ENCODE measurements at regions not wholly inside any gene's neighbourhood (a gene's known extent, or its start where the extent isn't known, plus 50 kb on each side); places are given as distances from the start of the nearest gene placed in this dataset.
A peak's percentile ranks its signal among the peaks of the same experiment; 100 is the strongest.

DNA sequence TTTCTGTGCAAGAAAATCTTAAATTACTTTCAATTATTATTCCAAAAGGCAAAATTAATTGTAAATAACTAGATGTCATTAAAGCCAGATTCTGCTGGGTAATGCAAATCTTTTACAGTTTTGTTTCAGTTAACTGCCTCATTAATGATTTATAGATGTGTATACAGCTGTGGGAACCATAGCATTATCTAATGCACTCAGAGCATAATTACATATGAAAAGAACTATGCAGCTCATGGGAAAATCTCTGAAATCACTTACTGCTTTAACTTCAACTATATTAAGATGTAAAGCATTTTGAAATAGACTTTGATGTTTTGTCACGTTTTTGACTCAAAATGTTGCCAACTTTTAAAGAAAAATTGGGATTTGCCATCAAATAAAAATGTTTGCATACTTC lies 630.3 kb upstream of the KLHL4 start:
- DNase-seq (no peak), ATAC-seq (ENCODE audit: low read depth in 2 of 2) (no peak)
- H3K27me3 Mint-ChIP-seq, result no peaks in the 10 kb centered on the region
- peaks cover 0 to 4% (median 0%) of the 10 kb centered on the region in 7 donors for H3K9me3 Mint-ChIP-seq
- Histone ChIP-seq H3K4me3 (ENCODE audit: low read depth, low read length) (no peak overlapping the region), H3K27me3 (ENCODE audit: control insufficient read depth, insufficient read depth, low read length) (no peaks in the 10 kb centered on the region), H3K9me3 (ENCODE audit: control insufficient read depth in 2 of 2, low read length in 2 of 2) (no peaks in the 10 kb centered on the region), H3K4me1 (ENCODE audit: control insufficient read depth, insufficient read depth, low read length, poor library complexity, severe bottlenecking) (no peaks in the 10 kb centered on the region), H3K36me3 (ENCODE audit: control insufficient read depth, insufficient read depth, low read length) (no peaks in the 10 kb centered on the region), H3K27ac (ENCODE audit: insufficient read depth, low read length, poor library complexity, severe bottlenecking) (no peak overlapping the region)
- peaks cover 0 to 5% (median 0%) of the 10 kb centered on the region in 4 donors for H3K4me1 Mint-ChIP-seq
- H3K4me3 Mint-ChIP-seq, result no peak overlapping the region
- no peaks in the 10 kb centered on the region for H3K36me3 Mint-ChIP-seq
- H3K27ac Mint-ChIP-seq, result no peak overlapping the region

GRCh38 chrX:86910027-86910426 lies 607.6 kb upstream of the KLHL4 start:
- Mint-ChIP-seq H3K27ac (no peak overlapping the region), H3K27me3 (no peaks in the 10 kb centered on the region), H3K4me3 (no peak overlapping the region), H3K36me3 (no peaks in the 10 kb centered on the region), H3K4me1 (no peaks in the 10 kb centered on the region), H3K9me3 (peaks cover 0 to 7% (median 0%) of the 10 kb centered on the region in 7 donors)
- no peaks in the 10 kb centered on the region for H3K27me3 ChIP-seq (ENCODE audit: control insufficient read depth, insufficient read depth, low read length)
- H3K9me3 ChIP-seq (ENCODE audit: control insufficient read depth in 2 of 2, low read length in 2 of 2), result no peaks in the 10 kb centered on the region
- H3K4me3 ChIP-seq (ENCODE audit: low read depth, low read length), result no peak overlapping the region
- H3K4me1 ChIP-seq (ENCODE audit: control insufficient read depth, insufficient read depth, low read length, poor library complexity, severe bottlenecking), result no peaks in the 10 kb centered on the region
- DNase-seq, result no peak
- ATAC-seq (ENCODE audit: low read depth in 2 of 2), result no peak
- H3K36me3 ChIP-seq (ENCODE audit: control insufficient read depth, insufficient read depth, low read length), result no peaks in the 10 kb centered on the region
- H3K27ac ChIP-seq (ENCODE audit: insufficient read depth, low read length, poor library complexity, severe bottlenecking), result no peak overlapping the region

- ATAC-seq (ENCODE audit: low read depth in 2 of 2), result no peak
- Mint-ChIP-seq H3K27me3 (no peaks in the 10 kb centered on the region), H3K4me1 (no peaks in the 10 kb centered on the region), H3K27ac (no peak overlapping the region), H3K4me3 (no peak overlapping the region), H3K9me3 (peaks cover 0 to 8% (median 0%) of the 10 kb centered on the region in 7 donors), H3K36me3 (no peaks in the 10 kb centered on the region)
- H3K4me3 ChIP-seq (ENCODE audit: low read depth, low read length), result no peak overlapping the region
- H3K27me3 ChIP-seq (ENCODE audit: control insufficient read depth, insufficient read depth, low read length), result no peaks in the 10 kb centered on the region
- no peaks in the 10 kb centered on the region for H3K36me3 ChIP-seq (ENCODE audit: control insufficient read depth, insufficient read depth, low read length)
- H3K4me1 ChIP-seq (ENCODE audit: control insufficient read depth, insufficient read depth, low read length, poor library complexity, severe bottlenecking), result no peaks in the 10 kb centered on the region
- no peak overlapping the region for H3K27ac ChIP-seq (ENCODE audit: insufficient read depth, low read length, poor library complexity, severe bottlenecking)
- H3K9me3 ChIP-seq (ENCODE audit: control insufficient read depth in 2 of 2, low read length in 2 of 2), result no peaks in the 10 kb centered on the region
- no peak for DNase-seq
Measured at GRCh38 chrX:86910602-86911311, 606.8 kb upstream of the KLHL4 start.

GRCh38 chrX:86914569-86914968 lies 603.0 kb upstream of the KLHL4 start:
- Mint-ChIP-seq H3K36me3 (no peaks in the 10 kb centered on the region), H3K4me1 (no peaks in the 10 kb centered on the region), H3K27ac (no peak overlapping the region), H3K27me3 (no peaks in the 10 kb centered on the region), H3K9me3 (peaks cover 0 to 4% (median 0%) of the 10 kb centered on the region in 7 donors), H3K4me3 (no peak overlapping the region)
- Histone ChIP-seq H3K36me3 (ENCODE audit: control insufficient read depth, insufficient read depth, low read length) (no peaks in the 10 kb centered on the region), H3K4me3 (ENCODE audit: low read depth, low read length) (no peak overlapping the region), H3K9me3 (ENCODE audit: control insufficient read depth in 2 of 2, low read length in 2 of 2) (no peaks in the 10 kb centered on the region), H3K27me3 (ENCODE audit: control insufficient read depth, insufficient read depth, low read length) (no peaks in the 10 kb centered on the region), H3K4me1 (ENCODE audit: control insufficient read depth, insufficient read depth, low read length, poor library complexity, severe bottlenecking) (no peaks in the 10 kb centered on the region), H3K27ac (ENCODE audit: insufficient read depth, low read length, poor library complexity, severe bottlenecking) (no peak overlapping the region)
- DNase-seq (no peak), ATAC-seq (ENCODE audit: low read depth in 2 of 2) (no peak)

DNA sequence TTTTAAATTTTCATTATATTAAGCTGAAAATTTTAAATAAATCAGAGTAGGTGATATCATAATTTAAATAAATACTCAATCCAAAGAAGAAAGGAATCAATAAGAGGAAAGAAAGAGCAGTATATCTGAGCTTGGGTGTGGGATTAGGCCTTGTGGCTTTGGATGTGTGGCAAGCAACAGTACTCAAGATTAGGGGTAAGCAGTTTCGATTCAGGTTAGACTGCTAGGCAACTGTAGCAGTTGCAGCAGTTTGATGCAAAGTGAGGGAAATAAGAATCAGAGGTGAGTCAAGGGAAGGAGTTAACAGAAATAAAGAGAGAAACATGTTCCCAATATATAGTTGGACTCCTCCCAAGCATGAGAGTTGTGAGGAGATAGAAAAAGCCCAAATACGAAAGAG lies 599.6 kb upstream of the KLHL4 start:
- H3K27me3 Mint-ChIP-seq, result no peaks in the 10 kb centered on the region

GRCh38 chrX:86930419-86930818 lies 587.2 kb upstream of the KLHL4 start:
- H3K27me3 Mint-ChIP-seq, result no peaks in the 10 kb centered on the region
- H3K4me3 Mint-ChIP-seq, result no peak overlapping the region
- Histone ChIP-seq H3K27me3 (ENCODE audit: control insufficient read depth, insufficient read depth, low read length) (no peaks in the 10 kb centered on the region), H3K36me3 (ENCODE audit: control insufficient read depth, insufficient read depth, low read length) (no peaks in the 10 kb centered on the region), H3K27ac (ENCODE audit: insufficient read depth, low read length, poor library complexity, severe bottlenecking) (no peak overlapping the region), H3K4me3 (ENCODE audit: low read depth, low read length) (no peak overlapping the region), H3K4me1 (ENCODE audit: control insufficient read depth, insufficient read depth, low read length, poor library complexity, severe bottlenecking) (no peaks in the 10 kb centered on the region), H3K9me3 (ENCODE audit: control insufficient read depth in 2 of 2, low read length in 2 of 2) (no peaks in the 10 kb centered on the region)
- no peaks in the 10 kb centered on the region for H3K4me1 Mint-ChIP-seq
- peaks cover 0 to 11% (median 2%) of the 10 kb centered on the region in 7 donors for H3K9me3 Mint-ChIP-seq
- DNase-seq (no peak), ATAC-seq (ENCODE audit: low read depth in 2 of 2) (no peak)
- H3K27ac Mint-ChIP-seq, result no peak overlapping the region
- no peaks in the 10 kb centered on the region for H3K36me3 Mint-ChIP-seq

More for the DNA sequence above, 599.6 kb upstream of the KLHL4 start:
- Histone ChIP-seq H3K4me3 (ENCODE audit: low read depth, low read length) (no peak overlapping the region), H3K36me3 (ENCODE audit: control insufficient read depth, insufficient read depth, low read length) (no peaks in the 10 kb centered on the region), H3K27ac (ENCODE audit: insufficient read depth, low read length, poor library complexity, severe bottlenecking) (no peak overlapping the region), H3K4me1 (ENCODE audit: control insufficient read depth, insufficient read depth, low read length, poor library complexity, severe bottlenecking) (no peaks in the 10 kb centered on the region), H3K9me3 (ENCODE audit: control insufficient read depth in 2 of 2, low read length in 2 of 2) (no peaks in the 10 kb centered on the region), H3K27me3 (ENCODE audit: control insufficient read depth, insufficient read depth, low read length) (no peaks in the 10 kb centered on the region)
- Mint-ChIP-seq H3K27ac (no peak overlapping the region), H3K36me3 (no peaks in the 10 kb centered on the region), H3K4me1 (no peaks in the 10 kb centered on the region), H3K9me3 (peaks cover 0 to 4% (median 0%) of the 10 kb centered on the region in 7 donors), H3K4me3 (no peak overlapping the region)
- ATAC-seq (ENCODE audit: low read depth in 2 of 2), result no peak
- no peak for DNase-seq

DNA sequence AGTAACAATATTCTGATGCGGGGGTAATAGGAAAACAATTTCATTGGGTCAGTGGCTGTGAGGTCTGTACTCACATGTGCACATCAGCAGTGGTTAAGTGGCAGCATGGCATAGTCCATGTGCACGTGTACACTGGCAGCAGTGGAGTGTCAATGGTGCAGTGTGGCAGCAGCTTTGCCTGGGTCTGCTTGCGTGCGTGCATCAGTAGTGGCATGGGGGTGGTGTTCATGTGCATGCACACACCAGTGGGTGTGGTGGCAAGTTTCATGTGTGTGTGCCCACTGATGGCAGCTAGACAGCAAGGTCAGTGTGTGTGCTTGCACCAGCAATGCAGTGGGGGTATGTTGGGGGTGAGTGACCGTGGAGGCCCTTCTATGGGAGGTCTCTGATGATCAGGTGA lies 581.6 kb upstream of the KLHL4 start:
- no peaks in the 10 kb centered on the region for H3K4me1 ChIP-seq (ENCODE audit: control insufficient read depth, insufficient read depth, low read length, poor library complexity, severe bottlenecking)
- H3K27ac Mint-ChIP-seq, result no peak overlapping the region
- H3K27ac ChIP-seq (ENCODE audit: insufficient read depth, low read length, poor library complexity, severe bottlenecking), result no peak overlapping the region
- H3K4me3 Mint-ChIP-seq, result no peak overlapping the region
- H3K27me3 ChIP-seq (ENCODE audit: control insufficient read depth, insufficient read depth, low read length), result no peaks in the 10 kb centered on the region
- H3K9me3 ChIP-seq (ENCODE audit: control insufficient read depth in 2 of 2, low read length in 2 of 2), result no peaks in the 10 kb centered on the region
- no peaks in the 10 kb centered on the region for H3K4me1 Mint-ChIP-seq
- H3K9me3 Mint-ChIP-seq, result peaks cover 0 to 11% (median 0%) of the 10 kb centered on the region in 7 donors
- H3K27me3 Mint-ChIP-seq, result no peaks in the 10 kb centered on the region
- ATAC-seq (ENCODE audit: low read depth in 2 of 2), result no peak
- H3K4me3 ChIP-seq (ENCODE audit: low read depth, low read length), result no peak overlapping the region
- H3K36me3 Mint-ChIP-seq, result no peaks in the 10 kb centered on the region
- no peak for DNase-seq
- no peaks in the 10 kb centered on the region for H3K36me3 ChIP-seq (ENCODE audit: control insufficient read depth, insufficient read depth, low read length)

GRCh38 chrX:86946569-86946968 lies 571.0 kb upstream of the KLHL4 start:
- Mint-ChIP-seq H3K9me3 (peaks cover 0 to 6% (median 0%) of the 10 kb centered on the region in 7 donors), H3K36me3 (no peaks in the 10 kb centered on the region), H3K4me3 (no peak overlapping the region), H3K4me1 (no peaks in the 10 kb centered on the region), H3K27ac (no peak overlapping the region), H3K27me3 (no peaks in the 10 kb centered on the region)
- DNase-seq, result peak in 1 of 3 donors; percentile 21
- H3K4me1 ChIP-seq (ENCODE audit: control insufficient read depth, insufficient read depth, low read length, poor library complexity, severe bottlenecking), result no peaks in the 10 kb centered on the region
- no peak for ATAC-seq (ENCODE audit: low read depth in 2 of 2)
- no peaks in the 10 kb centered on the region for H3K36me3 ChIP-seq (ENCODE audit: control insufficient read depth, insufficient read depth, low read length)
- H3K9me3 ChIP-seq (ENCODE audit: control insufficient read depth in 2 of 2, low read length in 2 of 2), result no peaks in the 10 kb centered on the region
- H3K4me3 ChIP-seq (ENCODE audit: low read depth, low read length), result no peak overlapping the region
- no peak overlapping the region for H3K27ac ChIP-seq (ENCODE audit: insufficient read depth, low read length, poor library complexity, severe bottlenecking)
- no peaks in the 10 kb centered on the region for H3K27me3 ChIP-seq (ENCODE audit: control insufficient read depth, insufficient read depth, low read length)
